OCI-LY7 (cell line): ENCODE measurements at regions not wholly inside any gene's neighbourhood (a gene's known extent, or its start where the extent isn't known, plus 50 kb on each side); places are given as distances from the start of the nearest gene placed in this dataset.

ENCODE experiments used
- BruUV-seq: library from RNA; stranded (reverse); fragments of 400-500 nt; replicated peaks from 2 replicates; lab custom pipeline; 2021; lab: Mats Ljungman, UMichigan
- CTCF ChIA-PET: fragments of 300-600 bp; sonication (Branson Sonifier 250); formaldehyde crosslinking; loops from one replicate; lab custom pipeline; 2022; ENCODE audit warnings: antibody characterized with exemption; ENCODE audit not compliant: unreplicated experiment; lab: Charles Lee
- POLR2A ChIA-PET: fragments of 300-600 bp; sonication (Branson Sonifier 250); formaldehyde crosslinking; loops from one replicate; lab custom pipeline; 2022; ENCODE audit warnings: antibody characterized with exemption; lab: Charles Lee
- DNase-seq: peaks from one replicate; pipeline ENCODE4 v3.0.0-alpha.2; 2015; ENCODE audit warnings: low spot score
- H2AFZ ChIP-seq: fragments of 200-600 bp; sonication (generic), shearing (Covaris generic); 2 replicates; pipeline ENCODE4 v1.6.1; 2014; ENCODE audit warnings: mild to moderate bottlenecking, antibody characterized with exemption, low read length, moderate library complexity
- H3K27ac ChIP-seq: fragments of 200-600 bp; sonication (generic); 2 replicates; pipeline ENCODE4 v1.5.1; 2014; ENCODE audit warnings: mixed run types, low read depth, mild to moderate bottlenecking, moderate library complexity, low read length, inconsistent platforms; ENCODE audit not compliant: poor library complexity, severe bottlenecking
- H3K36me3 ChIP-seq: fragments of 200-600 bp; sonication (generic); 2 replicates; pipeline ENCODE4 v1.6.1; 2014; ENCODE audit warnings: mild to moderate bottlenecking, antibody characterized with exemption, low read length, moderate library complexity, mixed read lengths; ENCODE audit not compliant: insufficient read depth
- H3K4me1 ChIP-seq: fragments of 200-600 bp; sonication (generic); 2 replicates; pipeline ENCODE4 v1.5.1; 2014; ENCODE audit warnings: mild to moderate bottlenecking, low read length; ENCODE audit not compliant: insufficient read depth, poor library complexity, severe bottlenecking
- H3K4me2 ChIP-seq: fragments of 200-600 bp; sonication (generic); 2 replicates; pipeline ENCODE4 v1.6.1; 2014; ENCODE audit warnings: mild to moderate bottlenecking, low read length
- H3K4me3 ChIP-seq: fragments of 200-600 bp; sonication (generic); 2 replicates; pipeline ENCODE4 v1.5.1; 2014; ENCODE audit warnings: mild to moderate bottlenecking, low read depth, low read length; ENCODE audit not compliant: poor library complexity, severe bottlenecking
- H3K79me2 ChIP-seq: fragments of 200-600 bp; sonication (generic); 2 replicates; pipeline ENCODE4 v1.6.1; 2016; ENCODE audit warnings: low read depth, mild to moderate bottlenecking, low read length, moderate library complexity, mixed read lengths; ENCODE audit not compliant: insufficient read depth
- H3K9me2 ChIP-seq: fragments of 200-600 bp; sonication (generic); 2 replicates; pipeline ENCODE4 v1.6.1; 2016; ENCODE audit warnings: mild to moderate bottlenecking, low read length, mixed read lengths; ENCODE audit not compliant: insufficient read depth
- H3K9me3 ChIP-seq: fragments of 200-600 bp; sonication (generic); 2 replicates; pipeline ENCODE4 v1.6.1; 2014; ENCODE audit warnings: mild to moderate bottlenecking, mixed run types, low read length, mixed read lengths
- H4K20me1 ChIP-seq: fragments of 200-600 bp; sonication (generic); 2 replicates; pipeline ENCODE4 v1.6.1; 2014; ENCODE audit warnings: mild to moderate bottlenecking, antibody characterized with exemption, low read length, moderate library complexity, mixed read lengths; ENCODE audit not compliant: insufficient read depth
- CTCF ChIP-seq: fragments of 200-600 bp; sonication (generic); conservative IDR thresholded peaks from 2 replicates; pipeline ENCODE4 v1.5.1; 2014; ENCODE audit warnings: mild to moderate bottlenecking, antibody characterized with exemption, low read length, moderate library complexity, mixed read lengths
- EZH2phosphoT487 ChIP-seq: fragments of 200-600 bp; sonication (generic); IDR thresholded peaks from 2 replicates; pipeline ENCODE4 v1.6.1; 2018; ENCODE audit warnings: low read depth, borderline replicate concordance, mild to moderate bottlenecking, mixed run types, antibody characterized with exemption, low read length, moderate library complexity, mixed read lengths
- intact Hi-C: fragments of 100-400 bp; cut with micrococcal nuclease; formaldehyde crosslinking; loops from one replicate; pipeline ENCODE4 v1.10.0; 2022; ENCODE audit not compliant: unreplicated experiment

GRCh38 chr19:28703400-28703956 is 509.5 kb downstream of the UQCRFS1 start:
- H2AFZ ChIP-seq = no peak overlapping the region
- no peaks in the 10 kb centered on the region for H3K79me2 ChIP-seq
- no peaks in the 10 kb centered on the region for H4K20me1 ChIP-seq
- H3K9me2 ChIP-seq = no peaks in the 10 kb centered on the region
- H3K4me3 ChIP-seq = no peak overlapping the region
- no peak overlapping the region for H3K4me2 ChIP-seq
- TF ChIP-seq EZH2phosphoT487 (no peak), CTCF (no peak)
- BruUV-seq = no TSS peak
- no peak overlapping the region for H3K27ac ChIP-seq
- H3K36me3 ChIP-seq = no peaks in the 10 kb centered on the region
- no peak for DNase-seq
- no peaks in the 10 kb centered on the region for H3K4me1 ChIP-seq
- ChIA-PET POLR2A (no interaction called here), CTCF (no interaction called here)
- H3K9me3 ChIP-seq = no peaks in the 10 kb centered on the region
- intact Hi-C loops = no loop called here

DNA sequence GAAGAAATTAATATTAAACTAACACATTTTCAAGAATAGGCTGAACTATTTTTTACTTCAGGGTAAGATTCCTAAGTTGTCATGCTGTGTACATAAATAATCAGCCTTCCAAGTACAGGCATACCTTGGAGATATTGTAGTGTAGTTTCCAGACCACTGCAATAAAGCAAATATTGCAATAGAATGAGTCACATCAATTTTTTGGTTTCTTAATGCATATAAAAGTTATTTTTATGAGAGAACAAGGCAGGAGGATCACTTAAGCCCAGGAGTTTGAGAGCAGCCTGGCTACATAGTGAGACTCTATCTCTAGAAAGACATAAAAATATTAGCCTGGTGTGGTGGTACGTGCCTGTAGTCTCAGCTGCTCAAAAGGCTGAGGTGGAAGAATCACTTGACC is 511.5 kb downstream of the UQCRFS1 start:
- no peak overlapping the region for H2AFZ ChIP-seq
- POLR2A ChIA-PET = no interaction called here
- TF ChIP-seq EZH2phosphoT487 = no peak
- no peak for TF ChIP-seq CTCF

GRCh38 chr19:28700176-28700575 is 512.8 kb downstream of the UQCRFS1 start:
- H3K4me1 ChIP-seq = no peaks in the 10 kb centered on the region
- no peak overlapping the region for H3K4me2 ChIP-seq
- ChIA-PET CTCF (no interaction called here), POLR2A (no interaction called here)
- TF ChIP-seq CTCF (no peak), EZH2phosphoT487 (no peak)
- no peaks in the 10 kb centered on the region for H4K20me1 ChIP-seq
- no peaks in the 10 kb centered on the region for H3K9me2 ChIP-seq
- intact Hi-C loops = no loop called here
- no peaks in the 10 kb centered on the region for H3K9me3 ChIP-seq
- H2AFZ ChIP-seq = no peak overlapping the region
- no peaks in the 10 kb centered on the region for H3K79me2 ChIP-seq
- no peak for DNase-seq
- BruUV-seq = no TSS peak
- no peak overlapping the region for H3K27ac ChIP-seq
- H3K36me3 ChIP-seq = no peaks in the 10 kb centered on the region
- H3K4me3 ChIP-seq = no peak overlapping the region

More for the DNA sequence above, 511.5 kb downstream of the UQCRFS1 start:
- no TSS peak for BruUV-seq
- Histone ChIP-seq H3K27ac (no peak overlapping the region), H3K9me3 (no peaks in the 10 kb centered on the region), H3K4me1 (no peaks in the 10 kb centered on the region), H3K4me3 (no peak overlapping the region), H3K36me3 (no peaks in the 10 kb centered on the region), H3K79me2 (no peaks in the 10 kb centered on the region), H3K9me2 (no peaks in the 10 kb centered on the region), H3K4me2 (no peak overlapping the region), H4K20me1 (no peaks in the 10 kb centered on the region)
- CTCF ChIA-PET = no interaction called here
- intact Hi-C loops = no loop called here
- no peak for DNase-seq
